ENCODE measurements at regions not wholly inside any gene's neighbourhood (a gene's known extent, or its start where the extent isn't known, plus 50 kb on each side); places are given as distances from the start of the nearest gene placed in this dataset.
"Not testable (repeated sequence)": the region's sequence is repeated elsewhere in the genome, so short reads cannot be mapped to it uniquely, and the experiment has no call there.

GRCh38 chr18:40313030-40313642, 1641.9 kb upstream of the PIK3C3 start:
- DNase-seq, result no peak

- no peak for DNase-seq
These were observed 1647.4 kb upstream of the PIK3C3 start for GRCh38 chr18:40307627-40308026.

GRCh38 chr18:40296717-40297413, 1658.2 kb upstream of the PIK3C3 start:
- no peak for DNase-seq

- DNase-seq, result no peak
These were observed 1661.9 kb upstream of the PIK3C3 start for GRCh38 chr18:40292985-40293710.

GRCh38 chr18:40283560-40283959, 1671.5 kb upstream of the PIK3C3 start:
- no peak for DNase-seq

GRCh38 chr18:40281356-40281755, 1673.7 kb upstream of the PIK3C3 start:
- not testable (repeated sequence) for DNase-seq

GRCh38 chr18:40274618-40275196, 1680.3 kb upstream of the PIK3C3 start:
- no peak for DNase-seq

- DNase-seq, result no peak
These were observed 1682.3 kb upstream of the PIK3C3 start for GRCh38 chr18:40272630-40273231.

GRCh38 chr18:40259115-40259835, 1695.8 kb upstream of the PIK3C3 start:
- no peak for DNase-seq

GRCh38 chr18:40258311-40258710, 1696.7 kb upstream of the PIK3C3 start:
- DNase-seq, result no peak

- no peak for DNase-seq
These were observed 1704.8 kb upstream of the PIK3C3 start for GRCh38 chr18:40250236-40250635.

GRCh38 chr18:40249390-40250080, 1705.5 kb upstream of the PIK3C3 start:
- no peak for DNase-seq

- not testable (repeated sequence) for DNase-seq
These were observed 1709.4 kb upstream of the PIK3C3 start for GRCh38 chr18:40245612-40246011.

GRCh38 chr18:40243607-40244006, 1711.4 kb upstream of the PIK3C3 start:
- no peak for DNase-seq

GRCh38 chr18:40235836-40236235, 1719.2 kb upstream of the PIK3C3 start:
- DNase-seq, result no peak

GRCh38 chr18:40235323-40235722, 1719.7 kb upstream of the PIK3C3 start:
- DNase-seq, result no peak

GRCh38 chr18:40233931-40234616, 1721.0 kb upstream of the PIK3C3 start:
- no peak for DNase-seq

- DNase-seq, result no peak
These were observed 1732.3 kb upstream of the PIK3C3 start for GRCh38 chr18:40222776-40223175.

GRCh38 chr18:40216856-40217255, 1738.2 kb upstream of the PIK3C3 start:
- DNase-seq, result no peak

GRCh38 chr18:40215979-40216378, 1739.1 kb upstream of the PIK3C3 start:
- DNase-seq, result no peak

- DNase-seq, result no peak
These were observed 1744.3 kb upstream of the PIK3C3 start for GRCh38 chr18:40210696-40211095.
